C4-2B (cell line): ENCODE measurements at regions not wholly inside any gene's neighbourhood (a gene's known extent, or its start where the extent isn't known, plus 50 kb on each side); places are given as distances from the start of the nearest gene placed in this dataset.

Source experiments
- ZFX ChIP-seq: fragments of 450-650 bp; IDR thresholded peaks from 2 replicates; pipeline ENCODE4 v1.6.1; 2017
- TF ChIP-seq, protein P1 (sequence below): fragments of 450-650 bp; conservative IDR thresholded peaks from 2 replicates; pipeline ENCODE4 v1.5.1; 2017; ENCODE audit warnings: mild to moderate bottlenecking

DNA sequence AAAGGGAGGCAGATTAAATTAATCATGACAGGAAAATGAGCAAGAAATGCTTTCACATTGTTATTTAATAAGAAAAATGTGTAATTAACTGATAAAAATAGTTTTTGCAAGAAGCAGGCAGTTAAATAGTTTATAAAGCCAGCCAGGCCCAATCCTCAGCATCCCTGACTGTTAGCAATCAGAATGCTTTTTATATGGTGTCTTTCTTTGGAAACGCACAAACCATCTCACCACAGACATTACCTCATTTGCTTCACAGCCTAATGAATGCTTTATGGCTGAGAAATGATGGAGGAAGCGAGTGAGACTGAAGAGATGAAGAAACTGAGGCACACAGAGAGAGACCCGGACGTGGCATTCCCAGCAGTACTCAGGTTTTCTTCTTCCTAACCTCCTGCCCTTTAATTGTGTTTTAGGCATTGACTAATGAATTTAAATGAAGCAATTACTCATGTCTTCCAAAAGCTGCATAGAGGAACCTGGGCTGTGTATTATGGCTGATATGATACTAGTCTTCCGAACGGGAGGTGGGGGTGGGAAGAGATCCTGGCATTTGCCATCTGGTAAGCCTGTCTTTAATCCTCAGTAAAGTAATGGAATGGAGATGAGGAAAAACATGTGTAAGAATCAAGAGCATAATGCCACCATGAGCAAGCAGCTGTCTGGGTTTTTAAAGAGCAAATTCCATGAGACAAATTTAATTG is 116.1 kb upstream of the LMO4 start:
- TF ChIP-seq, protein P1, sequence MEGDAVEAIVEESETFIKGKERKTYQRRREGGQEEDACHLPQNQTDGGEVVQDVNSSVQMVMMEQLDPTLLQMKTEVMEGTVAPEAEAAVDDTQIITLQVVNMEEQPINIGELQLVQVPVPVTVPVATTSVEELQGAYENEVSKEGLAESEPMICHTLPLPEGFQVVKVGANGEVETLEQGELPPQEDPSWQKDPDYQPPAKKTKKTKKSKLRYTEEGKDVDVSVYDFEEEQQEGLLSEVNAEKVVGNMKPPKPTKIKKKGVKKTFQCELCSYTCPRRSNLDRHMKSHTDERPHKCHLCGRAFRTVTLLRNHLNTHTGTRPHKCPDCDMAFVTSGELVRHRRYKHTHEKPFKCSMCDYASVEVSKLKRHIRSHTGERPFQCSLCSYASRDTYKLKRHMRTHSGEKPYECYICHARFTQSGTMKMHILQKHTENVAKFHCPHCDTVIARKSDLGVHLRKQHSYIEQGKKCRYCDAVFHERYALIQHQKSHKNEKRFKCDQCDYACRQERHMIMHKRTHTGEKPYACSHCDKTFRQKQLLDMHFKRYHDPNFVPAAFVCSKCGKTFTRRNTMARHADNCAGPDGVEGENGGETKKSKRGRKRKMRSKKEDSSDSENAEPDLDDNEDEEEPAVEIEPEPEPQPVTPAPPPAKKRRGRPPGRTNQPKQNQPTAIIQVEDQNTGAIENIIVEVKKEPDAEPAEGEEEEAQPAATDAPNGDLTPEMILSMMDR: no peak
- TF ChIP-seq ZFX: no peak
